Spleen (tissue), 11 donors: ENCODE measurements at regions not wholly inside any gene's neighbourhood (a gene's known extent, or its start where the extent isn't known, plus 50 kb on each side); places are given as distances from the start of the nearest gene placed in this dataset.

Source experiments
- DNase-seq: peaks from one replicate; pipeline ENCODE4 v3.0.0-alpha.2; 2020
- H3K27ac ChIP-seq, 8 donors: fragments of 200-600 bp; sonication (generic) in 7 of 8; 1 replicate in 4 of 8; 2 replicates in 4 of 8; pipeline versions ENCODE4 v1.5.0 to v1.8.0; 2016 to 2021; ENCODE audit warnings: inconsistent platforms in 4 of 8, mild to moderate bottlenecking in 4 of 8, moderate library complexity in 1 of 8
- H3K27me3 ChIP-seq, 7 donors: fragments of 200-600 bp; sonication (generic) in 6 of 7; replicated peaks in 1 of 7; 1 replicate in 4 of 7; 2 replicates in 3 of 7; pipeline versions ENCODE4 v1.5.0 to v1.8.0; 2016 to 2021; ENCODE audit warnings: inconsistent platforms in 3 of 7, mild to moderate bottlenecking in 1 of 7
- H3K36me3 ChIP-seq, 6 donors: fragments of 200-600 bp; sonication (generic) in 5 of 6; 1 replicate in 4 of 6; 2 replicates in 2 of 6; pipeline versions ENCODE4 v1.5.0 to v1.8.0; 2016 to 2021; ENCODE audit warnings: inconsistent platforms in 2 of 6
- H3K4me1 ChIP-seq, 6 donors: fragments of 200-600 bp; sonication (generic) in 5 of 6; 1 replicate in 3 of 6; 2 replicates in 3 of 6; pipeline versions ENCODE4 v1.5.0 to v1.8.0; 2016 to 2021; ENCODE audit warnings: inconsistent platforms in 3 of 6
- H3K4me3 ChIP-seq, 8 donors: fragments of 200-600 bp; sonication (generic) in 7 of 8; 1 replicate in 4 of 8; 2 replicates in 4 of 8; pipeline versions ENCODE4 v1.5.0 to v1.8.0; 2016 to 2021; ENCODE audit warnings: inconsistent platforms in 4 of 8, mild to moderate bottlenecking in 4 of 8, moderate library complexity in 2 of 8
- H3K9me3 ChIP-seq, 8 donors: fragments of 200-600 bp; sonication (generic) in 7 of 8; 1 replicate in 4 of 8; 2 replicates in 4 of 8; pipeline versions ENCODE4 v1.5.0 to v1.8.0; 2016 to 2021; ENCODE audit warnings: inconsistent platforms in 4 of 8
- POLR2A ChIP-seq, 3 donors: fragments of 450-650 bp; IDR thresholded peaks; one replicate each; pipeline ENCODE4 v1.5.1; 2017; ENCODE audit warnings: antibody characterized with exemption in 3 of 3, mild to moderate bottlenecking in 1 of 3
- POLR2AphosphoS5 ChIP-seq, 3 donors: sonication (generic); formaldehyde crosslinking; IDR thresholded peaks; one replicate each; pipeline ENCODE4 v1.5.1; 2017; ENCODE audit warnings: antibody characterized with exemption in 3 of 3
- WGBS, 5 donors: extraction: QIAGEN DNeasy Blood & Tissue Kit in 3 of 5; methylation state at CpG; one replicate each; pipeline versions ENCODE4 v1.1.5 to v1.1.7; 2013 to 2018; 5-methylcytosine and 5-hydroxymethylcytosine counted together
- intact Hi-C: fragments of 100-400 bp; cut with DNase I; formaldehyde crosslinking; loops from one replicate; pipeline ENCODE4 v1.15.0; 2023; ENCODE audit warnings: low total_unique reads
- TF ChIP-seq, protein P1 (sequence below), 11 experiments: fragments of 200-600 bp in 7 of 11; fragments of 450-650 bp in 4 of 11; sonication (generic) in 4 of 11; IDR thresholded peaks in 8 of 11; conservative IDR thresholded peaks in 3 of 11; 1 replicate in 7 of 11; 2 replicates in 4 of 11; pipeline versions ENCODE4 v1.4.0 to v1.8.0; 2016 to 2021; ENCODE audit warnings: antibody characterized with exemption in 11 of 11, inconsistent platforms in 4 of 11, mild to moderate bottlenecking in 1 of 11
- donor health status: healthy with polysubstance abuse.
- donor health status: DM: no; HTN: no; CAD: no; lungs with moderate emphysema.
- donor health status: DM: no; HTN: no; CAD: no.
- donor health status: Bipolar disorder and iron deficiency.
- donor health status: healthy.
- donor health status: DM: no; HTN: no; CAD: no.
- donor health status: DM: yes; HTN: yes; CAD: no.

DNA sequence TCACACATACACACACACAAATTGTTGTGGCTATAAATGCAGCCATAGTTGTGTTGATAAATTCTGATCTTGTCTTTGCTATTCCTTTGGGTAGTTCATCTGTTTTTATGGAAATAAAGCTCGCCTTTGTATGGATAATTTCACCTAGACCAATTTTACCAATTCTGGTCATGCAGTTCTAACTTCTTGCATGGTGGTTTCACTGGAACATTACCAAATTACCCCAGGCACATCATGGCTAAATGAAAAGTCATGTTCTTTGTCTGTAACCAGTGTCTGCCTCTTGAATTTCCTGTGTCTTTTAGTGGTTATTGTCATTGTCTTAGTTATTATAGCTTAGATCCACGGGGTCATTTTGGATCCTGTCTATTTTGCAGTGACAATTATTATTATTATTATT is 50.3 kb upstream of the TMC1 start:
- 80 to 90% (median 85%) methylated on average over 2 of the region's 2 CpGs for WGBS, 5 donors
- no peak for TF ChIP-seq POLR2A (IDR thresholded peaks at IDR 0.05)
- TF ChIP-seq, protein P1, sequence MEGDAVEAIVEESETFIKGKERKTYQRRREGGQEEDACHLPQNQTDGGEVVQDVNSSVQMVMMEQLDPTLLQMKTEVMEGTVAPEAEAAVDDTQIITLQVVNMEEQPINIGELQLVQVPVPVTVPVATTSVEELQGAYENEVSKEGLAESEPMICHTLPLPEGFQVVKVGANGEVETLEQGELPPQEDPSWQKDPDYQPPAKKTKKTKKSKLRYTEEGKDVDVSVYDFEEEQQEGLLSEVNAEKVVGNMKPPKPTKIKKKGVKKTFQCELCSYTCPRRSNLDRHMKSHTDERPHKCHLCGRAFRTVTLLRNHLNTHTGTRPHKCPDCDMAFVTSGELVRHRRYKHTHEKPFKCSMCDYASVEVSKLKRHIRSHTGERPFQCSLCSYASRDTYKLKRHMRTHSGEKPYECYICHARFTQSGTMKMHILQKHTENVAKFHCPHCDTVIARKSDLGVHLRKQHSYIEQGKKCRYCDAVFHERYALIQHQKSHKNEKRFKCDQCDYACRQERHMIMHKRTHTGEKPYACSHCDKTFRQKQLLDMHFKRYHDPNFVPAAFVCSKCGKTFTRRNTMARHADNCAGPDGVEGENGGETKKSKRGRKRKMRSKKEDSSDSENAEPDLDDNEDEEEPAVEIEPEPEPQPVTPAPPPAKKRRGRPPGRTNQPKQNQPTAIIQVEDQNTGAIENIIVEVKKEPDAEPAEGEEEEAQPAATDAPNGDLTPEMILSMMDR (IDR thresholded peaks at IDR 0.05 in 8 of 11, conservative IDR thresholded peaks at IDR 0.05 in 3 of 11): no peak
- no peak for TF ChIP-seq POLR2AphosphoS5 (IDR thresholded peaks at IDR 0.05)

DNA sequence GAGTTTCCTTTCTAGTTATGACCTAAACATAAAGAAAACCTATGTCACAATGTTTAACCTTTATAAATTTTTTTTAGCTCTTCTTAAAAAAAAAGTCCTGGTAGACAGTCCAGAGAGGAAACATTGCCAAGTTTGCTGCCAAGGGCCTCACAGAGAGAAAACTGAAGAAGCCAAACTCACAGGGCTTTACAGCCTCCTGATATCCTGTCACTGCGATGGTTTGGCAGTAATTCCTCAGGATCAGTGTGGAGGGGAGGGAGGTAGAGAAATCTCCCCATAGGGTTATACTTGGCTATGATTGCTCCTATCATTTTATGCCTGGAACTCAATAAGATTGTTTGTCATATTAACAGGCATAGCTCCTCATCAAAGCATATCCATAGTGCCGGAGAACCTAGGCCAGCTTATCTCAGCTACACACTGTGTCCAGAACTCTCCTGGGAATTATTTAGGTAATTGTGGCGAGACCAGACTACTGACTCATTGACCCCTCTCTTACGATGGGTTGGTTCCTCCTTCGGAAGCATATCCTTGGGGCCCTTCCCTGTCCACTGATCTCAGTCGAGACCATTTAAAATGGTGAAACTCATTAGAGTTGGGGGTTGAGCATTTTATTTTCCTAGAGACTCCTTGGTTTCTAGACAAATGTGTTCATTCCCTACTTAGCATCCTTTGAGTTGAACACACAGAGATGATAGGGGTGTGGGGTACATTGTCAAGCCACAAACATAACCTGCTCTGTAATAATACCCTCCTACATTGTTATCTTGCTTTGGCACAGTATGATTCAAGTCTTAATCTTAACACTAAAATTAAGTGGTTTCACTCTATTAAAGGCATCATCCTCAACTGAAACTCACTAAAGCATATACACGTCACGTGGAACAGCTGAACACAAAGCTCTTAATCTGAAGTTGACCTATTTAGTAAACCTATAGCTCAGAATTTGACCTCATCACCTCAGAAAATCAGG is 53.4 kb upstream of the TMC1 start:
- no peak for DNase-seq

More for the DNA sequence above, 50.3 kb upstream of the TMC1 start:
- Histone ChIP-seq H3K27me3 (no peaks in the 10 kb centered on the region), H3K4me3 (no peak overlapping the region), H3K27ac (no peak overlapping the region), H3K36me3 (no peaks in the 10 kb centered on the region), H3K4me1 (peaks cover 0 to 5% (median 0%) of the 10 kb centered on the region in 6 donors), H3K9me3 (no peaks in the 10 kb centered on the region)
- no peak for DNase-seq
- intact Hi-C loops: no loop called here

DNA sequence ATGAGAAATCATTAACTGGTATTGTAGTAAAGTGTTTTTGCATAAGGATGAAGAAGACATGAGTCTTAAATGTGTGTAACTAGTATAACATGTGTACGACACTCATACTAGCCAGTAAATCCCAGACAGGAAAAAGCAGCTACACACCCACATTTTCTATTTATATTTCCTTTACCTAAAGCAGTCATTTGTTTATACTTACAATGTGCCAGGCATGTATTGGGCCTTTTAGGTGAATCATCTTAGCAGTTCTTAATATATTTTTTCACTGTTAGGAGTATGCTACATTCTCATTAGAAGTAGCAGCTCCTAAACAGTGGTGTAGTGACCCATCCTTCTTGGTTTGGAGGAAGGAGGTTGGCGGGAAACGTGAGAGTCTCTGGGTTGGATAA is 55.8 kb upstream of the TMC1 start:
- DNase-seq: no peak
- Histone ChIP-seq H3K27me3 (no peaks in the 10 kb centered on the region), H3K27ac (no peak overlapping the region), H3K4me1 (peaks cover 4 to 15% (median 9%) of the 10 kb centered on the region in 6 donors), H3K9me3 (no peaks in the 10 kb centered on the region), H3K36me3 (no peaks in the 10 kb centered on the region), H3K4me3 (no peak overlapping the region)
- TF ChIP-seq POLR2AphosphoS5 (IDR thresholded peaks at IDR 0.05) (no peak), POLR2A (IDR thresholded peaks at IDR 0.05) (no peak)
- TF ChIP-seq, protein P1 (IDR thresholded peaks at IDR 0.05 in 8 of 11, conservative IDR thresholded peaks at IDR 0.05 in 3 of 11): no peak
- 79 to 94% (median 88%) methylated on average over 3 of the region's 3 CpGs for WGBS, 5 donors
- intact Hi-C loops: no loop called here

More for the DNA sequence above, 53.4 kb upstream of the TMC1 start:
- intact Hi-C loops: no loop called here
- no peaks in the 10 kb centered on the region for H3K27me3 ChIP-seq
- H3K4me1 ChIP-seq: peaks cover 4 to 15% (median 9%) of the 10 kb centered on the region in 6 donors
- H3K27ac ChIP-seq: no peak overlapping the region
- TF ChIP-seq POLR2AphosphoS5 (IDR thresholded peaks at IDR 0.05) (no peak), POLR2A (IDR thresholded peaks at IDR 0.05) (no peak)
- TF ChIP-seq, protein P1 (IDR thresholded peaks at IDR 0.05 in 8 of 11, conservative IDR thresholded peaks at IDR 0.05 in 3 of 11): no peak
- no peak overlapping the region for H3K4me3 ChIP-seq
- WGBS, 5 donors: 86 to 95% (median 93%) methylated on average over 8 of the region's 8 CpGs
- no peaks in the 10 kb centered on the region for H3K9me3 ChIP-seq
- H3K36me3 ChIP-seq: no peaks in the 10 kb centered on the region
